Glutamatergic neuron (in vitro differentiated cells): ENCODE measurements at regions not wholly inside any gene's neighbourhood (a gene's known extent, or its start where the extent isn't known, plus 50 kb on each side); places are given as distances from the start of the nearest gene placed in this dataset.

Experiments
- DNase-seq: peaks from one replicate; pipeline ENCODE4 v3.0.0; 2022
- H3K27ac Mint-ChIP-seq: one replicate; pipeline ENCODE4 v1.8.0; 2020; ENCODE audit warnings: mild to moderate bottlenecking, mixed read lengths, inconsistent platforms; ENCODE audit not compliant: unreplicated experiment
- H3K27me3 Mint-ChIP-seq: one replicate; pipeline ENCODE4 v1.8.0; 2020; ENCODE audit warnings: mild to moderate bottlenecking, moderate library complexity, mixed read lengths, inconsistent platforms; ENCODE audit not compliant: unreplicated experiment
- H3K36me3 Mint-ChIP-seq: one replicate; pipeline ENCODE4 v1.8.0; 2020; ENCODE audit warnings: mild to moderate bottlenecking, mixed read lengths, inconsistent platforms; ENCODE audit not compliant: unreplicated experiment
- H3K4me1 Mint-ChIP-seq: one replicate; pipeline ENCODE4 v1.8.0; 2020; ENCODE audit warnings: mild to moderate bottlenecking, low read depth, mixed read lengths, inconsistent platforms; ENCODE audit not compliant: unreplicated experiment
- H3K4me3 Mint-ChIP-seq: one replicate; pipeline ENCODE4 v1.8.0; 2020; ENCODE audit warnings: mild to moderate bottlenecking, mixed read lengths, inconsistent platforms; ENCODE audit not compliant: unreplicated experiment
- H3K9me3 Mint-ChIP-seq: one replicate; pipeline ENCODE4 v1.8.0; 2020; ENCODE audit warnings: mild to moderate bottlenecking, moderate library complexity, mixed read lengths, inconsistent platforms; ENCODE audit not compliant: unreplicated experiment
- CTCF ChIP-seq: fragments of 200-600 bp; sonication (generic); IDR thresholded peaks from one replicate; pipeline ENCODE4 v1.5.0; 2021; ENCODE audit not compliant: partially characterized antibody, unreplicated experiment

GRCh38 chr11:70019576-70020011 lies 58.5 kb upstream of the ANO1 start:
- TF ChIP-seq CTCF: no peak
- no peak overlapping the region for H3K4me3 Mint-ChIP-seq
- H3K9me3 Mint-ChIP-seq: peaks cover 1% of the 10 kb centered on the region
- no peak for DNase-seq
- no peak overlapping the region for H3K27ac Mint-ChIP-seq
- H3K4me1 Mint-ChIP-seq: no peaks in the 10 kb centered on the region
- H3K36me3 Mint-ChIP-seq: peaks cover 7% of the 10 kb centered on the region
- H3K27me3 Mint-ChIP-seq: peaks cover 2% of the 10 kb centered on the region

- H3K36me3 Mint-ChIP-seq: peaks cover 7% of the 10 kb centered on the region
- no peak for DNase-seq
- H3K4me3 Mint-ChIP-seq: no peak overlapping the region
- no peaks in the 10 kb centered on the region for H3K4me1 Mint-ChIP-seq
- TF ChIP-seq CTCF: no peak
- H3K27ac Mint-ChIP-seq: no peak overlapping the region
- H3K9me3 Mint-ChIP-seq: no peaks in the 10 kb centered on the region
- H3K27me3 Mint-ChIP-seq: peaks cover 2% of the 10 kb centered on the region
Observed at GRCh38 chr11:70020336-70021214, 57.5 kb upstream of the ANO1 start.

GRCh38 chr11:70021586-70021985 lies 56.5 kb upstream of the ANO1 start:
- TF ChIP-seq CTCF: no peak
- H3K9me3 Mint-ChIP-seq: no peaks in the 10 kb centered on the region

GRCh38 chr11:70024036-70024772 lies 53.9 kb upstream of the ANO1 start:
- H3K27me3 Mint-ChIP-seq: peaks cover 5% of the 10 kb centered on the region
- no peak overlapping the region for H3K27ac Mint-ChIP-seq

More at GRCh38 chr11:70021586-70021985, 56.5 kb upstream of the ANO1 start:
- peaks cover 2% of the 10 kb centered on the region for H3K27me3 Mint-ChIP-seq
- no peaks in the 10 kb centered on the region for H3K4me1 Mint-ChIP-seq
- H3K36me3 Mint-ChIP-seq: peaks cover 7% of the 10 kb centered on the region
- DNase-seq: no peak
- no peak overlapping the region for H3K27ac Mint-ChIP-seq
- H3K4me3 Mint-ChIP-seq: no peak overlapping the region

More at GRCh38 chr11:70024036-70024772, 53.9 kb upstream of the ANO1 start:
- no peak overlapping the region for H3K4me3 Mint-ChIP-seq
- H3K9me3 Mint-ChIP-seq: no peaks in the 10 kb centered on the region
- H3K4me1 Mint-ChIP-seq: no peaks in the 10 kb centered on the region
- no peak for DNase-seq
- no peak for TF ChIP-seq CTCF
- peaks cover 7% of the 10 kb centered on the region for H3K36me3 Mint-ChIP-seq
